Erythroblast (primary cell): ENCODE measurements at regions not wholly inside any gene's neighbourhood (a gene's known extent, or its start where the extent isn't known, plus 50 kb on each side); places are given as distances from the start of the nearest gene placed in this dataset.

Source experiments
- GATA1 ChIP-seq: IDR thresholded peaks from 2 replicates; pipeline ENCODE4 v1.6.1; 2011; ENCODE audit warnings: low read depth, mild to moderate bottlenecking, control low read depth, low read length, moderate library complexity
- POLR2A ChIP-seq: IDR thresholded peaks from 2 replicates; pipeline ENCODE4 v1.6.1; 2011; ENCODE audit warnings: mild to moderate bottlenecking, low read length

DNA sequence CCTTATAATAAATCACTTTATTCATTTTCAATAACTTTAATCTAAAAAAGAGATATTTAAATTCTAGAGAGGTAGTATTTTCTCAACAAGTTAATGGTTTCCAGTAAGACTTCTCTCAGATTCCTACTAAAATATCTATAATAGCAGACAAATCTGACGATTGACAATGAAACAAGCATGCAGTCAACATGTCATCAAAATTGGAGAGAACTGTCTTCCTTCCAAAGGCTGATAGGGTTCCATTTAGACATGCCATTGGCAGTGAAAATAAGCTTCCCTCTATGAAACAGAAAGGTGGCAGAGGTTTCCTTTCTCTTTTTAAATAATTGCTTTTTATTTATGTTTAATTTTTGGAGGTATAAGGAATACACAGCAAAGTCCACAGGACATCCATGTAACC, 217.1 kb downstream of the POM121L12 start:
- TF ChIP-seq POLR2A (no peak), GATA1 (no peak)
